HG02763 (cell line): ENCODE measurements at regions not wholly inside any gene's neighbourhood (a gene's known extent, or its start where the extent isn't known, plus 50 kb on each side); places are given as distances from the start of the nearest gene placed in this dataset.
A peak's percentile ranks its signal among the peaks of the same experiment; 100 is the strongest.

Experiments used
- ATAC-seq: cut with Tn5 transposase; IDR thresholded peaks from one replicate; pipeline ENCODE4 v1.9.1; 2021; ENCODE audit warnings: mild to moderate bottlenecking, moderate library complexity; ENCODE audit not compliant: unreplicated experiment

- ATAC-seq = no peak
Observed at GRCh38 chr4:152117933-152118507, 357.2 kb upstream of the GATB start.

DNA sequence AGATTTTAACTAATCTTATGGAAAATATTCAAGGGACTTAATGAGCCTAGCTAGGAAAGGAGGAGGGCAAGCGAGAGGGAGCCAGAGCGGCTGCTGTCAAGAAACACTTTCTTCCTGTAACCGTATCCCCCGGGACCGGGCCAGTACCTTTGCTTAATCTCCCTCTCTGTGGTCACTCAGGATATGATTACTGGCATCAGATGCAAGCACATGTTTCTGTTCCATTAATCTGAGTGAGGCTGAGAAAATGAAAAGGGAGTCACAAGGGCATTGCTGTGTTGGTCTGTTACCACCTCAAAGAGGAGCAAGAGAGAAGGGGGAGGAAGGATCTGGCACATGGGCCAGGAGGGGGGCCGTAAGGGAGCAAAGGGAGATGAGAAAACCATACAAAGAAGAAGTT is 356.7 kb upstream of the GATB start:
- ATAC-seq = no peak

GRCh38 chr4:152117054-152117453 is 356.2 kb upstream of the GATB start:
- ATAC-seq = no peak

GRCh38 chr4:152115794-152116193 is 355.0 kb upstream of the GATB start:
- ATAC-seq = no peak

GRCh38 chr4:152115118-152115517 is 354.3 kb upstream of the GATB start:
- ATAC-seq = no peak

DNA sequence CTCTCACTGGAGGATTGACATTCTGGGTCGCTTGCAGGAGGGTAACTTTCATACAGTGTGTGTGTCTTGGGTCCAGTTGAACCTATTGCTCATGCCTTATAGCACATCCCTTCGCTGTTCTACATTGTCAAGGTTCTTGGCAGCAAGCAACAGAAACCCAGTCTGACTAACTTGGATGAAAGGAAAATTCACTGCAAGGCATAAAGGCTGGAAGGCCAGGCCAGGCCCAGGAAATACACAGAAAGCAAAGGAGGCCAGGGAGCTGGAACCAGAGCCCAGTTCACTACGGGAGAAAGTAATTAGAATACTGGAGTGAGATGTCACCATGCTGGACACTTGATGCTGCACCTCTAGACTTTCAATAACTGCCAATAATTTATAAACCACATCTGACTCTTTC is 353.8 kb upstream of the GATB start:
- ATAC-seq = no peak

- peak; percentile 83 for ATAC-seq
Observed at GRCh38 chr4:152112887-152113286, 352.1 kb upstream of the GATB start.

DNA sequence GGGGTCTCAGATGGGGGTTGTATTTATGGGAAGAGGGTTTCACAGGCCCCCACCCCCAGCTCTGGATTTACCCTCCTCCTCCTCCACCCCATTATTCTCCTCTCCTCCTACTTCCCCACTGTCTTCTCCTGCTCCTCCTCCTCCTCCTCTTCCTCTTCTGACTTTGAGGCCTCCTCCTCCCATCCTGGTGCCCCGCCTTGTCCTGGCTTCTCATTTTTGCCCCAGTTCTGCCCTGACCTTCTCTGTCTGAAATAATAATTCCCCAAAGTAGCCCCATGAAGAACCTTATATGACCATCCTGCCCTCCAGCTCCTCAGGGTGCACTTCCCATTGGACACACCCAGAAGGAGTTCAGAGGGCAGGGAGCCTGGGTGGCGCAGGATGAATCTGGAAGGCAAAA is 351.4 kb upstream of the GATB start:
- ATAC-seq = no peak

DNA sequence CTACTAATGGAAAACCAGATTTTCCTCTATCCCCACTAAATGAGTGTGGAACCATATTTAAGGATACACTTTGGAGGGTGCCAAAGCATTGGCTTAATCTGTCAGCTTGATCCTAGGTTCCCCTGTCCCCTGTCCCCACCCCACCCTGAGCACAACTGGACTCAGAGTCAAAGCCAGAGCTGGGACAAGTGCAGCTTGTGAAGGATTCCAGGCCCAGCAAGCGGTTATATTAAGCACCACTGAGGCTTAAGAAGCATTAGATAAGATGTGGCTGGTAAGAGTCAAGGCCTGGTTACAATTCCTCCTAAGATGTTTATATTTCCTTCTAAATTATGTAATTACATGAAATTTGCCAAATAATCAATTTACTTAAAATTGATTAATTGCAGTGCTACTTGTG is 350.0 kb upstream of the GATB start:
- no peak for ATAC-seq

GRCh38 chr4:152109531-152110509 is 349.0 kb upstream of the GATB start:
- no peak for ATAC-seq

DNA sequence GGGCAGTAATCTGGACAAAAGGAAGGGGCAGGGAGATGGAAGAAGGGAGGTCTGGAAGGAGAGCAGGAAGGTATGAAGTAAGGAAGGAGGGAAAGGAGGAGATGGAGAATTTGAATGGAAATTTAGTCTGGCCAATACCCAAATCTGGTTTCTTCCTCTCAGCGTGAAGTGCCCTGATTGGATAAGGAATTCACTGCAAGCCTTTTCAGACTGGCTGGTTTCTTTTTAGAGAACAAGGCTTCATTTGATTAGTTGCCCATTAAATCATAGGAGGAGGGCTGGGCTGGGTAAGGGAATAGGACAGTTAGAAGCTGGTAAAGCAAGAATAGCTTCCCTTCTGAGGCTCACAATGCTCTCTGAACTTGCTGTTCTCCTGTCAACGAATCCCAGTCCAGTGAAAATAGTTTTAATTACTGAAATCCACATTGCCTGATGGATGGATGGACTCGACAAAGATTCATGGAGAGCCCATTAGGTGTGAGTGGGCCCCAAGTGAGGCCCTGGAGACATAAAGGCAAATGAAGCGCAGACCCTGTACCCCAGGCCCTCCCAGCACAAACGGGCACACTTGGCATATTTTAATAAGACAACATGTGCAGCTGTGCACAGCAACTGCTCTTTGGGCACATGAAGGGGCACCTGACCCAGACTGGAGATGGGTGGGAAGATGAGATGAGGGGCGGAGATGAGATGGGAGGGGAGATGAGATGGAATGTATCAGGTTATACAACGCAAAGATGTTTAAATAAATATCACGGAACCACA is 347.1 kb upstream of the GATB start:
- no peak for ATAC-seq

- no peak for ATAC-seq
Observed at GRCh38 chr4:152106781-152107321, 346.0 kb upstream of the GATB start.

- no peak for ATAC-seq
Observed at GRCh38 chr4:152106113-152106763, 345.4 kb upstream of the GATB start.

DNA sequence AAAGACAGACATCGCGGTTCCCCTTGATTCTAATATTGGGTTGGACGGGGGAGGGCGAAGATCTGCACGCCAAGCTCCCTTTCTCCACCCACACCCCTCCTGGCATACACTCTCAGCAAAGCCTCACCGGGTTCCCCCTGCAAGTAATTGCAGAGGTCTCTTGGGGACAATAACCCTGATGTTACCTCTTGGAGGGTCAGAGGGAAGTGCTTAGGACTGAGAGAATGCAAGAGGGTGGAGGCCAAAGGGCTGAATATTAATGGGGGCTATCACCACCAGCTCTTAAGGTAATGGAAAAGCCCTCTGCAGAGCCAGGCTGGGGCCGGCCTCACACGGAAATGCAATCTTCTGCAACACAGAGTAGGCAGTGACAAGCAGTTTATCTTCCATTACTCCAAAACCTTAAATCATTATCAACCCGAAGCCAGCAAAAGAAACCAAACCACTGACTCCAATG is 344.1 kb upstream of the GATB start:
- ATAC-seq = no peak

DNA sequence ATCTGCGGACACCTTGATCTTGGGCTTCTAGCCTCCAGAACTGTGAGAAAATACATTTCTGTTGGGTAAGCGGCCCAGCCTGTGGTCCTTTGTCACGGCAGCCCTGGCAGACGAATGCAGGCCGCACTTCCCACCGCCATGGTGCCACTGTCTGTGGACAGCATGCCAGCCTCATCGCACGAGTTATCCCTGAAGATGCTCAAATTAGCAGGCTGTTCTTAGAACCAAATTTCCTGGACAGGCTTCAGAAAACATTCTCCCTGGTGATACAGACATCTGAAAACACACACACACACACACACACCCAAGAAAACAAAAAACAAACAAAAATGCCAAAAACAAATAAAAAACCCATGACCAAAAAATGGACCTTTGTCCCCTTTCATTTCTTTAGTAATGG is 343.5 kb upstream of the GATB start:
- ATAC-seq = no peak

DNA sequence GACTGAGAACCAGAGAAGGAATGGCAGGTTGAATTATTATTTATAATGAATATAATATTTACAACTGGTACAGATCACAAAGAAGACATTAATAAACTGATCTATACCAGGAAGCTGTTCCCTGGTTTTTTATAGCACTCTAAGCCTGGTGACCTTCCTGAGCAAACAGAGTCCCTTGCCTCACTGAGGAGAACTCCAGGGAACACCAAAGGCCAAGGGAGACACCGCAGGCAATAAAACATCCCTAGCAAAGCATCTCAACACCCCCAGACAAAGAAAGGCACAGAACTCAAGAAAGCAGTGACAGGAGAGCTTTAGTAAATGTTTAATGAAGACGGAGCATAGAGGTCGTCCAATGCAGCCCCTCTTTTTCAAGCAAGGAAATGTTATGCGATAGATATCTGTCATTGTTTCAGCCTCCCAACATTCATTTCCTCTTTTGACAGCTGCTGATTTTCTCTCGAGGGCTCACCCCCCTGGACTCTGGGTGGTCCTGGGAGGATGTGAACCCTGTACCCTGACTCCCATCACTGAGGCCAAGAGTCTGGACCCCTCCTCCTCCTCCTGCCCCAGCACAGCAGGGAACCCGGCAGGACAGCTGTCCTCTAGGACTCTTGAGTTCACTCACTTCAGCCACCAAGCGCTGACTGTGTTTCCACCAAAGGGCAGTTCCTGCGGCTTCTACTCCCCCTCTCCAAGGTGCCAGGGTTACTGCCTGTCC is 342.5 kb upstream of the GATB start:
- ATAC-seq = no peak

- ATAC-seq = no peak
Observed at GRCh38 chr4:152102436-152103000, 341.7 kb upstream of the GATB start.

DNA sequence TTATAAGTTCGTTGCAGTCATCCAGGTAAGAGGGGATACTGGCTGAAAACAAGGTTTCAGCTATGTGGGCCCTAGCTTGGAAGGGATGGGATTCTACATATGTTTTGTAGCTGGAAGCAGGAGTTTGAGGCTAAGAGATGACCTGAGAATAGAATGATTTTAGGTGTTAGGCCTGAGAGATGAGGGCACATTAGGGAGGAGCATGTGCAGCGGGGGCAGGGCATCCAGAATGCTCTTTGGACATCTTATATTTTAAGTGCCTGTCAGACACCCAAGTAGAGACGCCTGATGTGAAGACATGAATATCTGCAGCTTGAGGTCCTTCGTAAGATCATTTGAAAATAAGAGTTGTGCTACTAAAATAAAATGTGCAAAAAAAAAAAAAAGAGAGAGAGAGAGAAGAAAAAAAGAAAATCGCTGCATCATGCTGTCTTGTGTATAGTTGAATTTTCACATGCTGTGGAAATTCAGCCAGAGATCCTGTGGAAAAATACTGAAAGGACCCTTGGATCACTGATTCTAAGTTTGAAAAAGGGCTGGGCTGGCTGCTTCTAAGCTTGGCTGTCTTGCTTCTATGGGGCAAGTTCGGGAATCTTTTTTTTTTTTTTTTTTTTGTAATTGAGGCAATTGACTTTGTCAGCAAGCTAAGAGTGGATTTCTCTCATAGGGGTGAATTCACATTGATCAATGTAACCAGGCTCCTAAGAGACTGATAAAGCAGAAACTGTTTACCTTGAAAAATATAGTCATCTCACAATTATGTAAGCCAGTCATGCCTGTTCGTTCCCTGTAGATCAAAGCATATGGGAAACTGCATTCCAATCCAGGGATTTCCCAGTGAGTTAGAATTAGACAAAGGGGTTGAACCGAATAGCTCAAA is 341.0 kb upstream of the GATB start:
- no peak for ATAC-seq
